OCI-LY7 (cell line): ENCODE measurements at regions not wholly inside any gene's neighbourhood (a gene's known extent, or its start where the extent isn't known, plus 50 kb on each side); places are given as distances from the start of the nearest gene placed in this dataset.

Experiments
- BruUV-seq: library from RNA; stranded (reverse); fragments of 400-500 nt; replicated peaks from 2 replicates; lab custom pipeline; 2021; lab: Mats Ljungman, UMichigan
- CTCF ChIA-PET: fragments of 300-600 bp; sonication (Branson Sonifier 250); formaldehyde crosslinking; loops from one replicate; lab custom pipeline; 2022; ENCODE audit warnings: antibody characterized with exemption; ENCODE audit not compliant: unreplicated experiment; lab: Charles Lee
- POLR2A ChIA-PET: fragments of 300-600 bp; sonication (Branson Sonifier 250); formaldehyde crosslinking; loops from one replicate; lab custom pipeline; 2022; ENCODE audit warnings: antibody characterized with exemption; lab: Charles Lee
- DNase-seq: peaks from one replicate; pipeline ENCODE4 v3.0.0-alpha.2; 2015; ENCODE audit warnings: low spot score
- H2AFZ ChIP-seq: fragments of 200-600 bp; sonication (generic), shearing (Covaris generic); 2 replicates; pipeline ENCODE4 v1.6.1; 2014; ENCODE audit warnings: mild to moderate bottlenecking, antibody characterized with exemption, low read length, moderate library complexity
- H3K27ac ChIP-seq: fragments of 200-600 bp; sonication (generic); 2 replicates; pipeline ENCODE4 v1.5.1; 2014; ENCODE audit warnings: mixed run types, low read depth, mild to moderate bottlenecking, moderate library complexity, low read length, inconsistent platforms; ENCODE audit not compliant: poor library complexity, severe bottlenecking
- H3K36me3 ChIP-seq: fragments of 200-600 bp; sonication (generic); 2 replicates; pipeline ENCODE4 v1.6.1; 2014; ENCODE audit warnings: mild to moderate bottlenecking, antibody characterized with exemption, low read length, moderate library complexity, mixed read lengths; ENCODE audit not compliant: insufficient read depth
- H3K4me1 ChIP-seq: fragments of 200-600 bp; sonication (generic); 2 replicates; pipeline ENCODE4 v1.5.1; 2014; ENCODE audit warnings: mild to moderate bottlenecking, low read length; ENCODE audit not compliant: insufficient read depth, poor library complexity, severe bottlenecking
- H3K4me2 ChIP-seq: fragments of 200-600 bp; sonication (generic); 2 replicates; pipeline ENCODE4 v1.6.1; 2014; ENCODE audit warnings: mild to moderate bottlenecking, low read length
- H3K4me3 ChIP-seq: fragments of 200-600 bp; sonication (generic); 2 replicates; pipeline ENCODE4 v1.5.1; 2014; ENCODE audit warnings: mild to moderate bottlenecking, low read depth, low read length; ENCODE audit not compliant: poor library complexity, severe bottlenecking
- H3K79me2 ChIP-seq: fragments of 200-600 bp; sonication (generic); 2 replicates; pipeline ENCODE4 v1.6.1; 2016; ENCODE audit warnings: low read depth, mild to moderate bottlenecking, low read length, moderate library complexity, mixed read lengths; ENCODE audit not compliant: insufficient read depth
- H3K9me2 ChIP-seq: fragments of 200-600 bp; sonication (generic); 2 replicates; pipeline ENCODE4 v1.6.1; 2016; ENCODE audit warnings: mild to moderate bottlenecking, low read length, mixed read lengths; ENCODE audit not compliant: insufficient read depth
- H3K9me3 ChIP-seq: fragments of 200-600 bp; sonication (generic); 2 replicates; pipeline ENCODE4 v1.6.1; 2014; ENCODE audit warnings: mild to moderate bottlenecking, mixed run types, low read length, mixed read lengths
- H4K20me1 ChIP-seq: fragments of 200-600 bp; sonication (generic); 2 replicates; pipeline ENCODE4 v1.6.1; 2014; ENCODE audit warnings: mild to moderate bottlenecking, antibody characterized with exemption, low read length, moderate library complexity, mixed read lengths; ENCODE audit not compliant: insufficient read depth
- CTCF ChIP-seq: fragments of 200-600 bp; sonication (generic); conservative IDR thresholded peaks from 2 replicates; pipeline ENCODE4 v1.5.1; 2014; ENCODE audit warnings: mild to moderate bottlenecking, antibody characterized with exemption, low read length, moderate library complexity, mixed read lengths
- EZH2phosphoT487 ChIP-seq: fragments of 200-600 bp; sonication (generic); IDR thresholded peaks from 2 replicates; pipeline ENCODE4 v1.6.1; 2018; ENCODE audit warnings: low read depth, borderline replicate concordance, mild to moderate bottlenecking, mixed run types, antibody characterized with exemption, low read length, moderate library complexity, mixed read lengths
- intact Hi-C: fragments of 100-400 bp; cut with micrococcal nuclease; formaldehyde crosslinking; loops from one replicate; pipeline ENCODE4 v1.10.0; 2022; ENCODE audit not compliant: unreplicated experiment

- Histone ChIP-seq H3K4me2 (no peak overlapping the region), H3K9me3 (no peaks in the 10 kb centered on the region), H3K27ac (no peak overlapping the region), H4K20me1 (no peaks in the 10 kb centered on the region), H3K79me2 (no peaks in the 10 kb centered on the region), H3K36me3 (no peaks in the 10 kb centered on the region), H3K4me1 (no peaks in the 10 kb centered on the region), H3K4me3 (no peak overlapping the region), H3K9me2 (no peaks in the 10 kb centered on the region), H2AFZ (no peak overlapping the region)
- no peak for DNase-seq
- intact Hi-C loops, result no loop called here
- CTCF ChIA-PET, result no interaction called here
- TF ChIP-seq CTCF (no peak), EZH2phosphoT487 (no peak)
- POLR2A ChIA-PET, result interaction anchor here (0.6 kb wide), 1 partner anchor 79 kb away, joined by 3 read pairs; no protein-coding TSS in a partner anchor
- BruUV-seq, result no TSS peak
Observed at GRCh38 chr4:83677656-83678055, 141.7 kb downstream of the GPAT3 start.

GRCh38 chr4:83664741-83665140 lies 128.8 kb downstream of the GPAT3 start:
- Histone ChIP-seq H3K9me2 (no peaks in the 10 kb centered on the region), H3K4me1 (peaks cover 13% of the 10 kb centered on the region), H3K79me2 (no peaks in the 10 kb centered on the region), H4K20me1 (no peaks in the 10 kb centered on the region), H3K4me3 (no peak overlapping the region), H2AFZ (no peak overlapping the region), H3K27ac (no peak overlapping the region), H3K36me3 (no peaks in the 10 kb centered on the region), H3K4me2 (no peak overlapping the region), H3K9me3 (no peaks in the 10 kb centered on the region)
- ChIA-PET POLR2A (no interaction called here), CTCF (no interaction called here)
- TF ChIP-seq CTCF, result no peak
- no peak for TF ChIP-seq EZH2phosphoT487
- intact Hi-C loops, result no loop called here
- no TSS peak for BruUV-seq
- no peak for DNase-seq

GRCh38 chr4:83664071-83664470 lies 128.2 kb downstream of the GPAT3 start:
- H3K4me3 ChIP-seq, result no peak overlapping the region
- TF ChIP-seq EZH2phosphoT487 (no peak), CTCF (no peak)
- H3K79me2 ChIP-seq, result no peaks in the 10 kb centered on the region
- no peaks in the 10 kb centered on the region for H3K9me3 ChIP-seq
- intact Hi-C loops, result no loop called here
- H3K9me2 ChIP-seq, result no peaks in the 10 kb centered on the region
- H3K27ac ChIP-seq, result no peak overlapping the region
- POLR2A ChIA-PET, result interaction anchor here (0.7 kb wide), 1 partner anchor 833 kb away, joined by 3 read pairs; no protein-coding TSS in a partner anchor
- CTCF ChIA-PET, result no interaction called here
- no peaks in the 10 kb centered on the region for H4K20me1 ChIP-seq
- peaks cover 13% of the 10 kb centered on the region for H3K4me1 ChIP-seq
- DNase-seq, result no peak
- no TSS peak for BruUV-seq
- no peak overlapping the region for H2AFZ ChIP-seq
- no peak overlapping the region for H3K4me2 ChIP-seq
- H3K36me3 ChIP-seq, result no peaks in the 10 kb centered on the region
